ENCODE measurements at regions not wholly inside any gene's neighbourhood (a gene's known extent, or its start where the extent isn't known, plus 50 kb on each side); places are given as distances from the start of the nearest gene placed in this dataset.

- ChIA-PET POLR2A (no interaction called here), CTCF (no interaction called here)
- H3K36me3 ChIP-seq (ENCODE audit: control insufficient read depth in 2 of 3, insufficient read depth in 3 of 3, low read length in 3 of 3): no peaks in the 10 kb centered on the region
- Mint-ChIP-seq H3K4me3 (no peak overlapping the region), H3K36me3 (no peaks in the 10 kb centered on the region), H3K27ac (no peak overlapping the region), H3K4me1 (no peaks in the 10 kb centered on the region), H3K27me3 (no peaks in the 10 kb centered on the region), H3K9me3 (peaks cover 0 to 8% (median 1%) of the 10 kb centered on the region in 11 donors)
- H3K9me3 ChIP-seq (ENCODE audit: control insufficient read depth in 2 of 3, low read length in 3 of 3): no peaks in the 10 kb centered on the region
- H3K4me1 ChIP-seq (ENCODE audit: control insufficient read depth in 2 of 2, insufficient read depth in 2 of 2, low read length in 2 of 2): no peaks in the 10 kb centered on the region
- ATAC-seq (no peak), DNase-seq (no peak)
- H3K27me3 ChIP-seq (ENCODE audit: control insufficient read depth in 2 of 2, insufficient read depth in 2 of 2, low read length in 2 of 2): no peaks in the 10 kb centered on the region
- intact Hi-C loops (cut with micrococcal nuclease): no loop called here
- H3K27ac ChIP-seq (ENCODE audit: low read depth, low read length): no peak overlapping the region
- H3K4me3 ChIP-seq (ENCODE audit: low read length): no peak overlapping the region
Observed at GRCh38 chr3:159538507-159538906, 450.1 kb upstream of the IL12A start.

GRCh38 chr3:159540882-159541495, 447.6 kb upstream of the IL12A start:
- POLR2A ChIA-PET: no interaction called here
- no peaks in the 10 kb centered on the region for H3K27me3 Mint-ChIP-seq
- H3K4me1 ChIP-seq (ENCODE audit: control insufficient read depth in 2 of 2, insufficient read depth in 2 of 2, low read length in 2 of 2): no peaks in the 10 kb centered on the region
- no peak overlapping the region for H3K27ac ChIP-seq (ENCODE audit: low read depth, low read length)
- H3K9me3 Mint-ChIP-seq: peaks cover 0 to 3% (median 2%) of the 10 kb centered on the region in 11 donors
- CTCF ChIA-PET: no interaction called here
- intact Hi-C loops (cut with micrococcal nuclease): no loop called here
- H3K9me3 ChIP-seq (ENCODE audit: control insufficient read depth in 2 of 3, low read length in 3 of 3): no peaks in the 10 kb centered on the region
- H3K36me3 Mint-ChIP-seq: no peaks in the 10 kb centered on the region
- H3K4me3 Mint-ChIP-seq: no peak overlapping the region
- no peaks in the 10 kb centered on the region for H3K4me1 Mint-ChIP-seq
- H3K27me3 ChIP-seq (ENCODE audit: control insufficient read depth in 2 of 2, insufficient read depth in 2 of 2, low read length in 2 of 2): no peaks in the 10 kb centered on the region
- no peak overlapping the region for H3K4me3 ChIP-seq (ENCODE audit: low read length)
- no peaks in the 10 kb centered on the region for H3K36me3 ChIP-seq (ENCODE audit: control insufficient read depth in 2 of 3, insufficient read depth in 3 of 3, low read length in 3 of 3)
- ATAC-seq (no peak), DNase-seq (no peak)
- no peak overlapping the region for H3K27ac Mint-ChIP-seq

- ChIA-PET CTCF (no interaction called here), POLR2A (no interaction called here)
- no peak overlapping the region for H3K4me3 ChIP-seq (ENCODE audit: low read length)
- no peaks in the 10 kb centered on the region for H3K36me3 ChIP-seq (ENCODE audit: control insufficient read depth in 2 of 3, insufficient read depth in 3 of 3, low read length in 3 of 3)
- Mint-ChIP-seq H3K9me3 (peaks cover 1 to 17% (median 3%) of the 10 kb centered on the region in 11 donors), H3K27ac (no peak overlapping the region), H3K36me3 (no peaks in the 10 kb centered on the region), H3K27me3 (no peaks in the 10 kb centered on the region), H3K4me3 (no peak overlapping the region), H3K4me1 (no peaks in the 10 kb centered on the region)
- intact Hi-C loops (cut with micrococcal nuclease): no loop called here
- ATAC-seq (no peak), DNase-seq (no peak)
- no peaks in the 10 kb centered on the region for H3K9me3 ChIP-seq (ENCODE audit: control insufficient read depth in 2 of 3, low read length in 3 of 3)
- H3K27me3 ChIP-seq (ENCODE audit: control insufficient read depth in 2 of 2, insufficient read depth in 2 of 2, low read length in 2 of 2): no peaks in the 10 kb centered on the region
- no peaks in the 10 kb centered on the region for H3K4me1 ChIP-seq (ENCODE audit: control insufficient read depth in 2 of 2, insufficient read depth in 2 of 2, low read length in 2 of 2)
- no peak overlapping the region for H3K27ac ChIP-seq (ENCODE audit: low read depth, low read length)
Observed at GRCh38 chr3:159548675-159549335, 439.8 kb upstream of the IL12A start.

- H3K9me3 ChIP-seq (ENCODE audit: control insufficient read depth in 2 of 3, low read length in 3 of 3): peaks cover 0 to 3% (median 0%) of the 10 kb centered on the region in 3 experiments
- Mint-ChIP-seq H3K4me1 (no peaks in the 10 kb centered on the region), H3K4me3 (no peak overlapping the region), H3K27ac (no peak overlapping the region), H3K9me3 (peaks cover 0 to 6% (median 2%) of the 10 kb centered on the region in 11 donors), H3K27me3 (peaks cover 0 to 4% (median 0%) of the 10 kb centered on the region in 5 donors), H3K36me3 (no peaks in the 10 kb centered on the region)
- POLR2A ChIA-PET: no interaction called here
- DNase-seq (no peak), ATAC-seq (no peak)
- intact Hi-C loops (cut with micrococcal nuclease): no loop called here
- H3K4me1 ChIP-seq (ENCODE audit: control insufficient read depth in 2 of 2, insufficient read depth in 2 of 2, low read length in 2 of 2): no peaks in the 10 kb centered on the region
- CTCF ChIA-PET: no interaction called here
- no peak overlapping the region for H3K27ac ChIP-seq (ENCODE audit: low read depth, low read length)
- H3K36me3 ChIP-seq (ENCODE audit: control insufficient read depth in 2 of 3, insufficient read depth in 3 of 3, low read length in 3 of 3): no peaks in the 10 kb centered on the region
- H3K4me3 ChIP-seq (ENCODE audit: low read length): no peak overlapping the region
- H3K27me3 ChIP-seq (ENCODE audit: control insufficient read depth in 2 of 2, insufficient read depth in 2 of 2, low read length in 2 of 2): no peaks in the 10 kb centered on the region
Observed at GRCh38 chr3:159555205-159555604, 433.4 kb upstream of the IL12A start.

- no peak overlapping the region for H3K27ac ChIP-seq (ENCODE audit: low read depth, low read length)
- H3K27me3 Mint-ChIP-seq: peaks cover 0 to 2% (median 0%) of the 10 kb centered on the region in 5 donors
- no peaks in the 10 kb centered on the region for H3K36me3 ChIP-seq (ENCODE audit: control insufficient read depth in 2 of 3, insufficient read depth in 3 of 3, low read length in 3 of 3)
- no peak overlapping the region for H3K27ac Mint-ChIP-seq
- H3K4me1 Mint-ChIP-seq: no peaks in the 10 kb centered on the region
- H3K4me3 ChIP-seq (ENCODE audit: low read length): no peak overlapping the region
- CTCF ChIA-PET: no interaction called here
- POLR2A ChIA-PET: no interaction called here
- no peaks in the 10 kb centered on the region for H3K27me3 ChIP-seq (ENCODE audit: control insufficient read depth in 2 of 2, insufficient read depth in 2 of 2, low read length in 2 of 2)
- H3K4me1 ChIP-seq (ENCODE audit: control insufficient read depth in 2 of 2, insufficient read depth in 2 of 2, low read length in 2 of 2): no peaks in the 10 kb centered on the region
- H3K36me3 Mint-ChIP-seq: no peaks in the 10 kb centered on the region
- no peak for ATAC-seq
- H3K9me3 ChIP-seq (ENCODE audit: control insufficient read depth in 2 of 3, low read length in 3 of 3): peaks cover 0 to under 1% (median 0%) of the 10 kb centered on the region in 3 experiments
- peaks cover 0 to 5% (median under 1%) of the 10 kb centered on the region in 11 donors for H3K9me3 Mint-ChIP-seq
- intact Hi-C loops (cut with micrococcal nuclease): no loop called here
- H3K4me3 Mint-ChIP-seq: no peak overlapping the region
- no peak for DNase-seq
Observed at GRCh38 chr3:159559771-159560170, 428.9 kb upstream of the IL12A start.

- no peaks in the 10 kb centered on the region for H3K36me3 ChIP-seq (ENCODE audit: control insufficient read depth in 2 of 3, insufficient read depth in 3 of 3, low read length in 3 of 3)
- H3K27ac ChIP-seq (ENCODE audit: low read depth, low read length): no peak overlapping the region
- peaks cover 0 to 5% (median 0%) of the 10 kb centered on the region in 11 donors for H3K9me3 Mint-ChIP-seq
- no peak overlapping the region for H3K27ac Mint-ChIP-seq
- H3K4me1 ChIP-seq (ENCODE audit: control insufficient read depth in 2 of 2, insufficient read depth in 2 of 2, low read length in 2 of 2): no peaks in the 10 kb centered on the region
- no peak for ATAC-seq
- H3K4me3 ChIP-seq (ENCODE audit: low read length): no peak overlapping the region
- DNase-seq: no peak
- no peaks in the 10 kb centered on the region for H3K4me1 Mint-ChIP-seq
- no peaks in the 10 kb centered on the region for H3K9me3 ChIP-seq (ENCODE audit: control insufficient read depth in 2 of 3, low read length in 3 of 3)
- no peaks in the 10 kb centered on the region for H3K27me3 Mint-ChIP-seq
- no peak overlapping the region for H3K4me3 Mint-ChIP-seq
- no peaks in the 10 kb centered on the region for H3K36me3 Mint-ChIP-seq
- POLR2A ChIA-PET: no interaction called here
- intact Hi-C loops (cut with micrococcal nuclease): no loop called here
- CTCF ChIA-PET: no interaction called here
- H3K27me3 ChIP-seq (ENCODE audit: control insufficient read depth in 2 of 2, insufficient read depth in 2 of 2, low read length in 2 of 2): no peaks in the 10 kb centered on the region
Observed at GRCh38 chr3:159560214-159560979, 428.2 kb upstream of the IL12A start.
